ENCODE measurements at regions not wholly inside any gene's neighbourhood (a gene's known extent, or its start where the extent isn't known, plus 50 kb on each side); places are given as distances from the start of the nearest gene placed in this dataset.

DNA sequence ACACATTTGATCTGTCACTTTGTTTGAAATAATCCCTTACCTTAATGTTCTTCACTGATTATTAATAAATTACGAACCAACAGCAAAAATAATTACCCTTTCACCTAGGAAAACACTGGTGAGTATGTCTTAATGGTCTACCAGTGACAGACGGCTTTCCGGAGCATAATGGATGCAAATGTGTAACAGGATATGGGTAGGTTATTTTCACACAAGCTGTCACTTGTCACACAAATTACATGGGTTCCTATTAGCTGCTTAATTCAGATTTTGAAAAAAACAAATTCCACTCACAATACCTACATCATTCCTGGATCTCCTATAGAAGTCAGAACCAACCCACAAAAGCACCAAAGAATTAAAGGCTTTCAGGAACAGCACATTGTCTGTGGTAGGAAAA lies 127.9 kb downstream of the WT1 start:
- H3K9me3 Mint-ChIP-seq: no peaks in the 10 kb centered on the region
- no peak overlapping the region for H3K27ac Mint-ChIP-seq

More for the DNA sequence above, 127.9 kb downstream of the WT1 start:
- no peaks in the 10 kb centered on the region for H3K9me2 ChIP-seq (ENCODE audit: insufficient read depth)
- H3K4me3 ChIP-seq: no peak overlapping the region
- no peaks in the 10 kb centered on the region for H3F3A ChIP-seq (replicated peaks; ENCODE audit: low read depth)
- no peaks in the 10 kb centered on the region for H4K20me1 ChIP-seq (replicated peaks; ENCODE audit: insufficient read depth)
- peaks cover 5% of the 10 kb centered on the region for H3K27me3 Mint-ChIP-seq (ENCODE audit: insufficient read depth, low read depth, poor library complexity)
- ATAC-seq (no peak), DNase-seq (ENCODE audit: low spot score) (no peak)
- peaks cover 5% of the 10 kb centered on the region; the same call in 2 of the 3 replicates for H3K4me1 Mint-ChIP-seq
- no peak overlapping the region for H2AFZ ChIP-seq
- no peaks in the 10 kb centered on the region for H3K4me1 ChIP-seq (ENCODE audit: insufficient read depth)
- H3K4me3 Mint-ChIP-seq: no peak overlapping the region
- no peaks in the 10 kb centered on the region for H3K27me3 ChIP-seq (ENCODE audit: insufficient read depth)
- H3K79me2 ChIP-seq (replicated peaks; ENCODE audit: insufficient read depth): no peaks in the 10 kb centered on the region
- no peaks in the 10 kb centered on the region for H3K36me3 Mint-ChIP-seq (ENCODE audit: low read depth)
- no peak overlapping the region for H3K27ac ChIP-seq (ENCODE audit: low read depth)
- no peaks in the 10 kb centered on the region for H3K36me3 ChIP-seq (ENCODE audit: insufficient read depth)
- H3K4me2 ChIP-seq: no peak overlapping the region
- TF ChIP-seq ZNF114 (CRISPR knock-in tag; IDR thresholded peaks at IDR 0.05) (no peak), ZNF331 (CRISPR knock-in tag; IDR thresholded peaks at IDR 0.05; ENCODE audit: low read depth) (no peak), EZH2phosphoT487 (IDR thresholded peaks at IDR 0.05; ENCODE audit: unreplicated experiment) (no peak), POLR2AphosphoS5 (IDR thresholded peaks at IDR 0.05; ENCODE audit: low read depth) (no peak), STAT1 (IDR thresholded peaks at IDR 0.05; ENCODE audit: unreplicated experiment) (no peak), CREB1 (CRISPR knock-in tag; IDR thresholded peaks at IDR 0.05; ENCODE audit: low read depth) (no peak), JUNB (IDR thresholded peaks at IDR 0.05; ENCODE audit: unreplicated experiment) (no peak), EZH2 (IDR thresholded peaks at IDR 0.05; ENCODE audit: low read depth, unreplicated experiment) (no peak)
- TF ChIP-seq, protein P1, sequence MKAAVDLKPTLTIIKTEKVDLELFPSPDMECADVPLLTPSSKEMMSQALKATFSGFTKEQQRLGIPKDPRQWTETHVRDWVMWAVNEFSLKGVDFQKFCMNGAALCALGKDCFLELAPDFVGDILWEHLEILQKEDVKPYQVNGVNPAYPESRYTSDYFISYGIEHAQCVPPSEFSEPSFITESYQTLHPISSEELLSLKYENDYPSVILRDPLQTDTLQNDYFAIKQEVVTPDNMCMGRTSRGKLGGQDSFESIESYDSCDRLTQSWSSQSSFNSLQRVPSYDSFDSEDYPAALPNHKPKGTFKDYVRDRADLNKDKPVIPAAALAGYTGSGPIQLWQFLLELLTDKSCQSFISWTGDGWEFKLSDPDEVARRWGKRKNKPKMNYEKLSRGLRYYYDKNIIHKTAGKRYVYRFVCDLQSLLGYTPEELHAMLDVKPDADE (IDR thresholded peaks at IDR 0.05): no peak
- TF ChIP-seq, protein P2, sequence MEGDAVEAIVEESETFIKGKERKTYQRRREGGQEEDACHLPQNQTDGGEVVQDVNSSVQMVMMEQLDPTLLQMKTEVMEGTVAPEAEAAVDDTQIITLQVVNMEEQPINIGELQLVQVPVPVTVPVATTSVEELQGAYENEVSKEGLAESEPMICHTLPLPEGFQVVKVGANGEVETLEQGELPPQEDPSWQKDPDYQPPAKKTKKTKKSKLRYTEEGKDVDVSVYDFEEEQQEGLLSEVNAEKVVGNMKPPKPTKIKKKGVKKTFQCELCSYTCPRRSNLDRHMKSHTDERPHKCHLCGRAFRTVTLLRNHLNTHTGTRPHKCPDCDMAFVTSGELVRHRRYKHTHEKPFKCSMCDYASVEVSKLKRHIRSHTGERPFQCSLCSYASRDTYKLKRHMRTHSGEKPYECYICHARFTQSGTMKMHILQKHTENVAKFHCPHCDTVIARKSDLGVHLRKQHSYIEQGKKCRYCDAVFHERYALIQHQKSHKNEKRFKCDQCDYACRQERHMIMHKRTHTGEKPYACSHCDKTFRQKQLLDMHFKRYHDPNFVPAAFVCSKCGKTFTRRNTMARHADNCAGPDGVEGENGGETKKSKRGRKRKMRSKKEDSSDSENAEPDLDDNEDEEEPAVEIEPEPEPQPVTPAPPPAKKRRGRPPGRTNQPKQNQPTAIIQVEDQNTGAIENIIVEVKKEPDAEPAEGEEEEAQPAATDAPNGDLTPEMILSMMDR (conservative IDR thresholded peaks at IDR 0.05; ENCODE audit: low read depth in 2 of 2): no peak
- TF ChIP-seq, protein P3, sequence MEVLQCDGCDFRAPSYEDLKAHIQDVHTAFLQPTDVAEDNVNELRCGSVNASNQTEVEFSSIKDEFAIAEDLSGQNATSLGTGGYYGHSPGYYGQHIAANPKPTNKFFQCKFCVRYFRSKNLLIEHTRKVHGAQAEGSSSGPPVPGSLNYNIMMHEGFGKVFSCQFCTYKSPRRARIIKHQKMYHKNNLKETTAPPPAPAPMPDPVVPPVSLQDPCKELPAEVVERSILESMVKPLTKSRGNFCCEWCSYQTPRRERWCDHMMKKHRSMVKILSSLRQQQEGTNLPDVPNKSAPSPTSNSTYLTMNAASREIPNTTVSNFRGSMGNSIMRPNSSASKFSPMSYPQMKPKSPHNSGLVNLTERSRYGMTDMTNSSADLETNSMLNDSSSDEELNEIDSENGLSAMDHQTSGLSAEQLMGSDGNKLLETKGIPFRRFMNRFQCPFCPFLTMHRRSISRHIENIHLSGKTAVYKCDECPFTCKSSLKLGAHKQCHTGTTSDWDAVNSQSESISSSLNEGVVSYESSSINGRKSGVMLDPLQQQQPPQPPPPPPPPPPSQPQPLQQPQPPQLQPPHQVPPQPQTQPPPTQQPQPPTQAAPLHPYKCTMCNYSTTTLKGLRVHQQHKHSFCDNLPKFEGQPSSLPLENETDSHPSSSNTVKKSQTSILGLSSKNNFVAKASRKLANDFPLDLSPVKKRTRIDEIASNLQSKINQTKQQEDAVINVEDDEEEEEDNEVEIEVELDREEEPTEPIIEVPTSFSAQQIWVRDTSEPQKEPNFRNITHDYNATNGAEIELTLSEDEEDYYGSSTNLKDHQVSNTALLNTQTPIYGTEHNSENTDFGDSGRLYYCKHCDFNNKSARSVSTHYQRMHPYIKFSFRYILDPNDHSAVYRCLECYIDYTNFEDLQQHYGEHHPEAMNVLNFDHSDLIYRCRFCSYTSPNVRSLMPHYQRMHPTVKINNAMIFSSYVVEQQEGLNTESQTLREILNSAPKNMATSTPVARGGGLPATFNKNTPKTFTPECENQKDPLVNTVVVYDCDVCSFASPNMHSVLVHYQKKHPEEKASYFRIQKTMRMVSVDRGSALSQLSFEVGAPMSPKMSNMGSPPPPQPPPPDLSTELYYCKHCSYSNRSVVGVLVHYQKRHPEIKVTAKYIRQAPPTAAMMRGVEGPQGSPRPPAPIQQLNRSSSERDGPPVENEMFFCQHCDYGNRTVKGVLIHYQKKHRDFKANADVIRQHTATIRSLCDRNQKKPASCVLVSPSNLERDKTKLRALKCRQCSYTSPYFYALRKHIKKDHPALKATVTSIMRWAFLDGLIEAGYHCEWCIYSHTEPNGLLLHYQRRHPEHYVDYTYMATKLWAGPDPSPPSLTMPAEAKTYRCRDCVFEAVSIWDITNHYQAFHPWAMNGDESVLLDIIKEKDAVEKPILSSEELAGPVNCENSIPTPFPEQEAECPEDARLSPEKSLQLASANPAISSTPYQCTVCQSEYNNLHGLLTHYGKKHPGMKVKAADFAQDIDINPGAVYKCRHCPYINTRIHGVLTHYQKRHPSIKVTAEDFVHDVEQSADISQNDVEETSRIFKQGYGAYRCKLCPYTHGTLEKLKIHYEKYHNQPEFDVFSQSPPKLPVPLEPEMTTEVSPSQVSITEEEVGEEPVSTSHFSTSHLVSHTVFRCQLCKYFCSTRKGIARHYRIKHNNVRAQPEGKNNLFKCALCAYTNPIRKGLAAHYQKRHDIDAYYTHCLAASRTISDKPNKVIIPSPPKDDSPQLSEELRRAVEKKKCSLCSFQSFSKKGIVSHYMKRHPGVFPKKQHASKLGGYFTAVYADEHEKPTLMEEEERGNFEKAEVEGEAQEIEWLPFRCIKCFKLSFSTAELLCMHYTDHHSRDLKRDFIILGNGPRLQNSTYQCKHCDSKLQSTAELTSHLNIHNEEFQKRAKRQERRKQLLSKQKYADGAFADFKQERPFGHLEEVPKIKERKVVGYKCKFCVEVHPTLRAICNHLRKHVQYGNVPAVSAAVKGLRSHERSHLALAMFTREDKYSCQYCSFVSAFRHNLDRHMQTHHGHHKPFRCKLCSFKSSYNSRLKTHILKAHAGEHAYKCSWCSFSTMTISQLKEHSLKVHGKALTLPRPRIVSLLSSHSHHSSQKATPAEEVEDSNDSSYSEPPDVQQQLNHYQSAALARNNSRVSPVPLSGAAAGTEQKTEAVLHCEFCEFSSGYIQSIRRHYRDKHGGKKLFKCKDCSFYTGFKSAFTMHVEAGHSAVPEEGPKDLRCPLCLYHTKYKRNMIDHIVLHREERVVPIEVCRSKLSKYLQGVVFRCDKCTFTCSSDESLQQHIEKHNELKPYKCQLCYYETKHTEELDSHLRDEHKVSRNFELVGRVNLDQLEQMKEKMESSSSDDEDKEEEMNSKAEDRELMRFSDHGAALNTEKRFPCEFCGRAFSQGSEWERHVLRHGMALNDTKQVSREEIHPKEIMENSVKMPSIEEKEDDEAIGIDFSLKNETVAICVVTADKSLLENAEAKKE (CRISPR knock-in tag; IDR thresholded peaks at IDR 0.05): no peak
- TF ChIP-seq, protein P4, sequence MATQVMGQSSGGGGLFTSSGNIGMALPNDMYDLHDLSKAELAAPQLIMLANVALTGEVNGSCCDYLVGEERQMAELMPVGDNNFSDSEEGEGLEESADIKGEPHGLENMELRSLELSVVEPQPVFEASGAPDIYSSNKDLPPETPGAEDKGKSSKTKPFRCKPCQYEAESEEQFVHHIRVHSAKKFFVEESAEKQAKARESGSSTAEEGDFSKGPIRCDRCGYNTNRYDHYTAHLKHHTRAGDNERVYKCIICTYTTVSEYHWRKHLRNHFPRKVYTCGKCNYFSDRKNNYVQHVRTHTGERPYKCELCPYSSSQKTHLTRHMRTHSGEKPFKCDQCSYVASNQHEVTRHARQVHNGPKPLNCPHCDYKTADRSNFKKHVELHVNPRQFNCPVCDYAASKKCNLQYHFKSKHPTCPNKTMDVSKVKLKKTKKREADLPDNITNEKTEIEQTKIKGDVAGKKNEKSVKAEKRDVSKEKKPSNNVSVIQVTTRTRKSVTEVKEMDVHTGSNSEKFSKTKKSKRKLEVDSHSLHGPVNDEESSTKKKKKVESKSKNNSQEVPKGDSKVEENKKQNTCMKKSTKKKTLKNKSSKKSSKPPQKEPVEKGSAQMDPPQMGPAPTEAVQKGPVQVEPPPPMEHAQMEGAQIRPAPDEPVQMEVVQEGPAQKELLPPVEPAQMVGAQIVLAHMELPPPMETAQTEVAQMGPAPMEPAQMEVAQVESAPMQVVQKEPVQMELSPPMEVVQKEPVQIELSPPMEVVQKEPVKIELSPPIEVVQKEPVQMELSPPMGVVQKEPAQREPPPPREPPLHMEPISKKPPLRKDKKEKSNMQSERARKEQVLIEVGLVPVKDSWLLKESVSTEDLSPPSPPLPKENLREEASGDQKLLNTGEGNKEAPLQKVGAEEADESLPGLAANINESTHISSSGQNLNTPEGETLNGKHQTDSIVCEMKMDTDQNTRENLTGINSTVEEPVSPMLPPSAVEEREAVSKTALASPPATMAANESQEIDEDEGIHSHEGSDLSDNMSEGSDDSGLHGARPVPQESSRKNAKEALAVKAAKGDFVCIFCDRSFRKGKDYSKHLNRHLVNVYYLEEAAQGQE (IDR thresholded peaks at IDR 0.05; ENCODE audit: unreplicated experiment): no peak

Data from GM23338 (cell line).